GM19395 (cell line): ENCODE measurements at regions not wholly inside any gene's neighbourhood (a gene's known extent, or its start where the extent isn't known, plus 50 kb on each side); places are given as distances from the start of the nearest gene placed in this dataset.

Experiments used
- ATAC-seq: cut with Tn5 transposase; IDR thresholded peaks from one replicate; pipeline ENCODE4 v1.9.1; 2021; ENCODE audit warnings: mild to moderate bottlenecking, moderate library complexity; ENCODE audit not compliant: unreplicated experiment

- no peak for ATAC-seq
These were observed 197.7 kb downstream of the MTX2 start for GRCh38 chr2:176466918-176467452.

GRCh38 chr2:176467595-176467994 is 198.4 kb downstream of the MTX2 start:
- ATAC-seq = no peak

DNA sequence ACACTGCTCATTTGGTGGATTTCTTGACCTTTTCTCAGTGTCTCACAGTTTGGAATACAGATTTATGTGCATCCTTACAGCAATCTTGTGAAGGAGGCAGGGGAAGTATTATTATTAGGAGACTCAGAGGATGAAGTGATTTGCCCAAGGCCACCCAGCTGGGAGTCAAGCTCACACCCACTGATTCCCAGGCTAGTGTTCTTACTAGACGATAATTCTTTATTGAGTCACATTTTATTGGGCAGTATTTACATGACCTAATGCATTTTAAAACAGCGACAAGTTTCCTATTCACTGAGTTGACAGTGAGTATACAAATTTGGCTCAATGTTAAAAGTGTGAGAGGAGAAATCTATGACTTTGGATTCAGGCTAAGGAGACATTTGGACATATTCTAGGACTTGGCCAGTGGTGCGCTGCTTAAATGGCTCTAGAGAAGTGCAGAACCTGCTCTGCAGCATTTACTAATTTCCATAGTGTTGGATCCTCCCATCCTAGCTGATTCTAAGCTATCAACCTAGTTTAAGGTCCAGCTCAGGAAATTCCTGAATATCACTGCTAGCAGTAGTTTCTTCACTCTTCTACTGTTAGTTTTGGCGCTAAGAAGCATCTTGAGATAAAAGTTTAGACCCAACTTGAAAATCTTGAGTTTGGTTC is 199.3 kb downstream of the MTX2 start:
- no peak for ATAC-seq

GRCh38 chr2:176470713-176471112 is 201.5 kb downstream of the MTX2 start:
- ATAC-seq = no peak

- no peak for ATAC-seq
These were observed 202.7 kb downstream of the MTX2 start for GRCh38 chr2:176471949-176472348.

GRCh38 chr2:176473177-176473576 is 203.9 kb downstream of the MTX2 start:
- peak; percentile 80 for ATAC-seq

GRCh38 chr2:176473851-176474250 is 204.6 kb downstream of the MTX2 start:
- ATAC-seq = no peak

DNA sequence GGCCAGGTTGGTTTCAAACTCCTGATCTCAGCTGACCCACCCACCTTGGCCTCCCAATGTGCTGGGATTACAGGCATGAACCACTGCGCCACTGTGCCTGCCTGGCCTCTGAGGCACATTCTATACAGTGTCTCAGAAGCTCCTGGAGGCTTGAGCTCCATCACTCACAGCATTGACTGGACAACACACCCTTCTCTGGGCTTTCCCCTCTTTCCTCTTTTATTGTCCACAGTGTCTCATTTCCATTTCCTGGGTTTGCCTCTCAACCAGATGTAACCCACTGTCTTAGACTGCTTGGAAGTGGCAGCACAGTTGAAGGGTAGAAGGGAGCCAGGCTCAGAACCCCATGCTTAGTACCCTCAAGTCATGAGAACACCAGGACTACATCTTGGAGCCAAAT is 208.1 kb downstream of the MTX2 start:
- no peak for ATAC-seq

DNA sequence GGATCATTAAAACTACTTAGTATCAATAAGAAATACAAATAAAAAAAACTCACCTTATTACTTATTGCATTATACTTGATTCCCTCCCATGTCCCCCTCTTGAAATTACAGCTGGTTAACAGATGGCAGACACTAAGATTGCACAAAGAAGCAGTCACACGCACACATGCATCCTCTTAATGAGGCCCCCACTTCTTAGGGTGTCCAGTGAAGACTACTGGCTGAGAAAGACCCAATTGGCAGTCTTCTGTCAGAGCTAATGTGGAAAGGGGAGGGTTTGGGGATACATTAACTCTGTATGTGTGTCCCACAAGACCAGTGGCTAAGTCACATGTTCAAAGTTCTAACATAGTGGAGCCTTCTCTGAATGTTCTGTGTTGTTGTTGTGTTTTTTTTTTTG is 210.7 kb downstream of the MTX2 start:
- ATAC-seq = no peak

DNA sequence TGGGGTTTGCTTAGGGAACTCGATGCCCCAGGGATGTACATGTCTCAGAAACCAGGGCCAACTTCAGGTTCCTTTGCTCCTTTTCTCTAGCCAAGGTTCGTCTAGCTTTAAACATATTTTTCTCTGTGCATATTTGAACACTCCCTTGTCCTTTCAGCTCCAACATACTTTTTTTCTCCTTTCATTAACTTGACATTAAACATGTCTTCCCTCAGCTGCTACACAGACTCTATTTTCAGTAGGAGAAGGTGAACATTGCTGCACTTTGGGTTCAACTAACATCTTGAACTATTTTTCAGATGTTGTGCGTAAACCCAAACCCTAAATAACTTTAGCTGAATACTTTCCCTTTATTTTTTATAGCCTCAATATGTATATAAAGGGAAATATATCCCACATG is 212.9 kb downstream of the MTX2 start:
- no peak for ATAC-seq

DNA sequence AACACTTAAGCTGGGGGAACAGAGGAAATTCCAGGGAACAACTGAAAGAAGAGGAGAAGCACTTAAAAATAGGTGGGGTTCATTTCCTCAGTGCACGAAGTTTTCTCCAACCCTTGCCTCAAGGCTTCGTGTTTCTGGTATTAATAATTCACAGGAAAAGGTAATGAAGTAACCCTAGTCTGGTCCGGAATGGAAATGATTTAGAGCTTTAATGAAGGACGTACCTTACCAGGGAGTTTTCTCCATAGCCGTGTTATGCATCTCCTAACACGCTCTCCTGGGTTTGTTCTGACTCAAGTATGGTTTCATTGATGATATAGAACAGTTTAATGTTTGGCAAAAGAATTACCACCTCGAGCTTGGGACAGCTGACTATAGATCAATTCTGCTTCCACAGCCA is 214.2 kb downstream of the MTX2 start:
- no peak for ATAC-seq

- no peak for ATAC-seq
These were observed 214.8 kb downstream of the MTX2 start for GRCh38 chr2:176483901-176484568.

DNA sequence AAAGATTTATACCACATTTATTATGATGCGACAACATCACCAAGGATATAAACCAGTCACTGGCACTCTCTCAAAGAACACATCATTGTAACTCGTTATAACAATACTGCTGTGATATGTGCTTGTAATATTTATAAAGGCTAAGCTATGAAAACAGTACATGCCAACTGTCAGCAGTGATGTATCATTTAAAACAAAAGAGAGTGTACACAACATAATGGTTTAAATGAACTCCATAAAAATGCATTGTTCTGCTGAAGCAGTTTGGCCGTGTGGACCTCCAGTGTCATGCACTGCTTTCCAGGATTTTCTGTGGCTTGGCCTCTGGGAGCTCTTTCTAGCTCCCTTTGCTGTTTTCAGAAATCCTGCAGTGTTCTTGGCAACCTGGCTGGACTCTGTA is 215.6 kb downstream of the MTX2 start:
- no peak for ATAC-seq

DNA sequence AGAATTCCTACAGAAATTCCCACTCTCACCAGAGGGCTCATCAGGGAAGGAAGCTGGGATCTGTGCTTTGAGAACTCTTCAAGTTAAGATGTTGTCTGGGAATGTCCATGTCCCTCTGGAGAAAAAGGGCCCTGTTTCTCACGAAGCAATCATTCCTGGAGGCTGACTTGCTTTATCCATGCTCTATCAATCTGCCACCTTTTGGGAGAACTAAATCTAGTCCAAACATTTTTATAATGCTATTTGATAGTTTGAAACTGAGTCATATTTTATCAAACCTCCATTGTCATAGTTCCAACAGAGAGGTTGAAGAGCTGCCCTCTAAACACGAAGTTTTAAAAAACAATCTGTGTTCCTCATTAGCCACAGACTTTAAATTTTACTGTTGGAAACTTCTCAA is 219.2 kb downstream of the MTX2 start:
- no peak for ATAC-seq

- ATAC-seq = no peak
These were observed 221.0 kb downstream of the MTX2 start for GRCh38 chr2:176490061-176490861.

DNA sequence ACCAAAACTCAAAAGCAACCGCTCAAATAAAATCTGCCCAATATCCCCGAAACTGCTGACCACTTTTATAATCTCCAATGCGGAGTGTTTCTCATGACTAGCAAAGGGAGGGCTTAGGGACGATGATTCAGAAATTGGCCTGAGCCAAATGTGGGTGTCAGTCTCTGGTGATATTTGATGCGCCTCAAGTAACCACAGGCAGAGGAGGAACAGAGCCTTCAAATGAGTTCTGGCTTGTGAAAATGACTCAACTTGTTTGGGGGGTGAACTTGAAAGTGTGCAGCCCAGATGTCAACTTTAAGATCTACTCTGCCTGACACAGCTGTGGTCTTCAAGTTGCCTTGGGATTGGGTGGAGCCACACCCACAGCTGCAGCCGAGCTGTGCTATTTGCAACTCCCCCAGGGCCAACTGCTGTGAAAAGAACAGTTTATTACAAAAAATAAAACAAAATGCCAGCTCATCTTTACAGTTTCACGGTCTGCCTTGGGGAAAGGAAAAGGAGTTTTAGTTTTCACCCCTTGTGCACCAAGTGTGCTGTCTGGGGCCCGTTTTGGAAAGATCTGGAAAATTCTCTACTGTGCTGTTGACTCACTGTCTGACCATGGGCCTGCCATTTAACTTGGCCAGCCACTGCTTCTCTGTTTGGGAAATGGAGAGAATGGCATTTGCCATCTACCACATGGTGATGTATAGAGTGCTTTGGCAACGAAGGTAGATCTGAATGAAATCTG is 222.1 kb downstream of the MTX2 start:
- peak; percentile 92 for ATAC-seq

DNA sequence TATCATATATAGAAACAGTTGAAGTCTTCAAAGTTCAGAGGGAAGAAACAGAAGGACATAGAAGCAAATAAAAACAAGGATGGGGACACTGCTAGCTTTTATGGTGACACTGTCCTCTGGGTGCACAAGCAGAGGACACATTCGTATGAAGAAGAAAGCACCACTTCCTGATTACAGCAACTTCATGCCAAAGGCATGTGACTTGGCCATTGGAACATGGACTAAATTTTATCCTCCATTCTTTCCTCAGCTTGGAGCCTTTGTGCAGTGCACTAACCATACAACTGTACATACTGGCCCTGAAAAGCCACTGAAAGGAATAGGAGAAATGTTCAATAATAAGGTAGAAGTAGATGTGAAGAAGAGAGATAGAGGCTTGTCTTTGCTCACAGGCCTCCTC is 223.3 kb downstream of the MTX2 start:
- no peak for ATAC-seq

DNA sequence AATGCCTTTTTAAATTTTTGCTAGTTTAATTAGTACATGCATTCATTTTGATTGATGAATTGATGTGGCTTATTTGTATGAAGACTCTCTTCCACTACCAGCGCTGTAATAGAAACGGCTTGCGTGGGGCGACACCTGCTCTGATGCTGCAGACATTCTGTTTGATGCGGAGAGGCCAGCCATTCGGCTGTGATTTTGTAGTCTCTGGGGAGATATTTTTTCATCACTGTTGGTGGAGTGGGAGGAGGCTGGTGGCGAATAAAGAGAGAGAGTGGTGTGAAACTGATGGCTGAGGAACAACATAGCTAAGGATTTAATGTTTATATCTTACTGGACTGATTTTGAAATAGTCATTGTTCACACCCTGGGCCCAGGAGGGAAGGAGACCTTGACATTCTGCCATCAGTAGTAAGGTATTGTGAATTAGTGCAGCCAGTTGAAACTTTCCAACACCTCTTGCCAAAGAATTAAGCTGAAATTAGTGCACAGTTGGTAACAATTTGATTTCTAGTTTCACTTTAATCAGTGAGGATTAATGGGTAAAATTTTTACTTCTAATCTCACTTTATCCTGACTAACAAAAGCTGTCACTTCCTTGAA is 224.1 kb downstream of the MTX2 start:
- ATAC-seq = peak; percentile 42

DNA sequence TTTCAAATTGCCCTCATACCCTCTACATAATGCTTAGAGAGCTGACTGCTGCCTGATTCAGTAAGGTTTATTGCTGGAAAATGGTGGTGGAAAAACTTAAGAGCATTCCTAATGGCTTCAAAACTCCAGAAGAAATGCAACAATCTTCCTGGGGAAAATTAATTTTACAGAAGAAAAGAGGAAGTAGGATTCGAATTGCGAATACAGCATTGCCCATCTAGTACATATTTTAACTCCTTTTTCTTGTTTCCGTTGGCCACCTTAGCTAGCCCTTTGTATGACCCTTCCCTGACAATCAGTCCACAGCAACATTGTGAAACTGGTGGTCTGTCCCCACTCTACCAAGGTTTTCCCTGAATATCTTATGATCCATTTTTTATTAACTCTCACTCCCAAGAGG is 224.7 kb downstream of the MTX2 start:
- no peak for ATAC-seq

- no peak for ATAC-seq
These were observed 225.7 kb downstream of the MTX2 start for GRCh38 chr2:176494949-176495353.

DNA sequence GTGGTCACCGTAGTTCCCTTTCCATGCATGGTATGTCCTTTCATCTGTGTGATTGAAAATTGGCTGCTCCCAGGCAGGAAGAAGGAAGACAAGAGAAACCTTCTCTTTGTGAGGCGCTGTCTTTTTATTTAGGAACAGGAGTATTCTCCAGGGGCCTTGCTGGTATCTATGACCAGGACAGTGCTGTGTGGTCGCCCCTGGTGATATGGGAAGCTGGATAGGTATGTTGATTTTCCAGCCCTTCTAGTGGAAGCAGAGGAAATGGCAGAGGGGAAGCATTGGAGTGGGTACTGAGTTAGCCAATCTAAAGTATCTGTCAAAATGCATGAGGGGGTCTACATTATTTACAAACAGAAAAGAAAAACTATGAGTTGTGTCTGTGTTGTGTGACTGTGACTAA is 226.6 kb downstream of the MTX2 start:
- no peak for ATAC-seq
